ENCODE measurements at regions not wholly inside any gene's neighbourhood (a gene's known extent, or its start where the extent isn't known, plus 50 kb on each side); places are given as distances from the start of the nearest gene placed in this dataset.

DNA sequence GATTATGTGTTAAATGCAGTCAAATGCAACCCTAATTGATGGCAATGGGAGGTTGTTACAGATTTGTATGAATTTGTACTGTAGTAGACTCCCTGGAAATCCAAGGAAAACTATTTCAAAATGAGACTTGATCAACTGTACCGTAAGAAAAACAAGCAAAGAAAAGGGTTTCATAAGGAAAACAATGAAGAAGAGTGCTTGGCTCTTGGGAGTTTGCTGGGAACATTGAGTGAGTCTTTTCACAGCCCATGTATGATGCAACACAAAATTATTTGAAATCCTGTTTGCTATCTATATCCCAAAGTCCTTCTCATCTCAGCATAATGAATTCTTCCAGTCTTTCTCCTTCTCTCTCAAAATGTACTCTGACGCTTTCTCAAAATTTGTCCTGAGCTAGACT is 67.0 kb upstream of the OSR1 start:
- no peaks in the 10 kb centered on the region for H3K4me1 Mint-ChIP-seq (ENCODE audit: low read depth)
- intact Hi-C loops (cut with micrococcal nuclease) = no loop called here
- no peak overlapping the region for H3K27ac Mint-ChIP-seq
- no peaks in the 10 kb centered on the region for H3K27me3 Mint-ChIP-seq
- H3K36me3 Mint-ChIP-seq (ENCODE audit: low read depth) = no peaks in the 10 kb centered on the region
- no peak overlapping the region for H3K4me3 Mint-ChIP-seq
- H3K9me3 Mint-ChIP-seq = no peaks in the 10 kb centered on the region

GRCh38 chr2:19419211-19419880 is 60.9 kb upstream of the OSR1 start:
- Mint-ChIP-seq H3K9me3 (no peaks in the 10 kb centered on the region), H3K4me1 (ENCODE audit: low read depth) (no peaks in the 10 kb centered on the region), H3K27ac (no peak overlapping the region), H3K27me3 (no peaks in the 10 kb centered on the region), H3K4me3 (no peak overlapping the region), H3K36me3 (ENCODE audit: low read depth) (no peaks in the 10 kb centered on the region)
- intact Hi-C loops (cut with micrococcal nuclease) = no loop called here

DNA sequence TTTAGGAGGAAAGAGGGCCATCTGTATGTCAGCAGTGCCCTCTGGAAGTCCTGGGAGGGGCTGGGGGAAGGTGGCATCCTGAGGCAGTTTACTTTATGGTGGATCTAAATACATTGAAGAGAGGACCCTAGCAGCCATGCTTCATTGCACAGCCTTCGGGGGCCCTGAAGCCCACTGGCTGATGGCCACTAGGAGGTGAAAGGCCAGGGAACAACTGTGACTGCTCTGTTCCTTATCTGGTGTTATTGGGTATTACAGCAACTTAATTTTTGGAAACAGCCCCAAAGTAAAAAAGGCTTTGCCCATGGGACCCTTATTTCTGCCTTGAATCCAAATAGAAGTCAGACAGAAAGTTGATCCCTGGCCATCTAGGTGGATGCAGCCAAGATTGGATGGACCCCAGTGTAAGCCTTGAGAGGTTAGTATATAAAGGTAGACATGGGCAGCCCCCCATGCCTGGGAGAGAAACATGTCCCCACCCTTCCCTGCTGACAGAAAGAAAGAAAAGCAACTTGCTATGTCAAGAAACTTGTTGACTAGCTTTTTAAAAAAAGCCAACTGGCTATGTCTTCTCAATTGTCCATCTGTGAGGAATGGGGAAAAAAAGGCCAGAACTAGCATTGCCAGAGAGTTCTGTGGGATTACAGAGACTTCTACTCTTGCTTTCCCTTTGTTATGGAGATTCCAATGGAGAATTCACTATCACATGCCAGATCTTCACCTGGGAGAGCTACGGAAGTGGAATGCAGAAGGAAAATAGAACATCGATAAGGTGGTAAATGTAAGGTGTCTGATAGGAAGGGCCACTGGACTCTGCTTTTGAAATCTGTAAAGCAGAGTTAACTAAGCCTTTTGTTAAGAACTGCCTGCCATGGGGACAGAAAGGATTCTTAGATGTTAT is 58.6 kb upstream of the OSR1 start:
- Mint-ChIP-seq H3K4me1 (ENCODE audit: low read depth) (no peaks in the 10 kb centered on the region), H3K36me3 (ENCODE audit: low read depth) (no peaks in the 10 kb centered on the region), H3K27me3 (no peaks in the 10 kb centered on the region), H3K27ac (no peak overlapping the region), H3K4me3 (no peak overlapping the region), H3K9me3 (peaks cover 6% of the 10 kb centered on the region)
- intact Hi-C loops (cut with micrococcal nuclease) = no loop called here

GRCh38 chr2:19416083-19416482 is 57.7 kb upstream of the OSR1 start:
- no peaks in the 10 kb centered on the region for H3K27me3 Mint-ChIP-seq
- intact Hi-C loops (cut with micrococcal nuclease) = no loop called here

DNA sequence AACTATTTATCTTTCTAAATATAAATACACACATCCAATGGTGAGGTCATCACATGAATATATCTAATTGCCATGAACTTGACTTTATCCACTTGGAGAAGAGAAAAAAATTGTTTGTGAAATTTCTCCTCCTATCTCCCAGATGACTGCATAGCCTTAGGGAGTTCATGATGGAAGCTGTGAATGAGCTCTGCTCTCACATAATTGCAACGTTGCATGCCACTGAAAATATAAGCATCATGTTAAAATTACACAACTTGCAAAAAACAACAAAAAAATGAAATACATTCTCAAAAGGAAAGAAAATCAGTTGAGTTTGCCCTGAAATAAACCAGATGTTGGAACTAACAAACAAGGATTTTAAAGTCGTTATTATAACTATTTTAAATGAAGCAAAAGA is 50.6 kb upstream of the OSR1 start:
- Mint-ChIP-seq H3K4me1 (ENCODE audit: low read depth) (no peaks in the 10 kb centered on the region), H3K27me3 (no peaks in the 10 kb centered on the region)
- intact Hi-C loops (cut with micrococcal nuclease) = no loop called here

More at GRCh38 chr2:19416083-19416482, 57.7 kb upstream of the OSR1 start:
- no peaks in the 10 kb centered on the region for H3K4me1 Mint-ChIP-seq (ENCODE audit: low read depth)
- H3K4me3 Mint-ChIP-seq = no peak overlapping the region
- H3K27ac Mint-ChIP-seq = no peak overlapping the region
- no peaks in the 10 kb centered on the region for H3K36me3 Mint-ChIP-seq (ENCODE audit: low read depth)
- peaks cover 6% of the 10 kb centered on the region for H3K9me3 Mint-ChIP-seq

DNA sequence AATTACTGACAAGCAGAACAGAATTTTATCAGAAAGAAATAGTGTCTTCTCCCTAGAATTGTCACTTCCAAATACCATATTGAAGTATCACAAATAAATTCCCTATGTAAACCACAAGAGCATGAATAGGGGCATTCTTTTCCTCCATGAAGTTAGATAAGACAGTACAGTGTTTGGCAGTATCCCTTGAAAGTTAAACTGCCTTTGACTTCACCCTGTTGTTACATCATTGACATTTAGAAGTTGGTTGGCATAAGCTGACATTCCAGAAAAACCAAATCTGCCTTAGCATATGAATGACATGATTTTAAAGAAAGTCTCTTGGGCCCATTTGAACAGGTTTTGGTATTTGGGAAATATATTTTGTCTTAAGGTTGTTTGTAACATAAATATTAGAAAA is 50.2 kb upstream of the OSR1 start:
- H3K4me1 Mint-ChIP-seq (ENCODE audit: low read depth) = no peaks in the 10 kb centered on the region
- H3K4me3 Mint-ChIP-seq = no peak overlapping the region
- peaks cover 6% of the 10 kb centered on the region for H3K9me3 Mint-ChIP-seq
- intact Hi-C loops (cut with micrococcal nuclease) = no loop called here
- no peak overlapping the region for H3K27ac Mint-ChIP-seq
- no peaks in the 10 kb centered on the region for H3K27me3 Mint-ChIP-seq
- no peaks in the 10 kb centered on the region for H3K36me3 Mint-ChIP-seq (ENCODE audit: low read depth)

More for the DNA sequence above, 50.6 kb upstream of the OSR1 start:
- Mint-ChIP-seq H3K27ac (no peak overlapping the region), H3K9me3 (peaks cover 6% of the 10 kb centered on the region), H3K36me3 (ENCODE audit: low read depth) (no peaks in the 10 kb centered on the region), H3K4me3 (no peak overlapping the region)
